ENCODE measurements at regions not wholly inside any gene's neighbourhood (a gene's known extent, or its start where the extent isn't known, plus 50 kb on each side); places are given as distances from the start of the nearest gene placed in this dataset.

DNA sequence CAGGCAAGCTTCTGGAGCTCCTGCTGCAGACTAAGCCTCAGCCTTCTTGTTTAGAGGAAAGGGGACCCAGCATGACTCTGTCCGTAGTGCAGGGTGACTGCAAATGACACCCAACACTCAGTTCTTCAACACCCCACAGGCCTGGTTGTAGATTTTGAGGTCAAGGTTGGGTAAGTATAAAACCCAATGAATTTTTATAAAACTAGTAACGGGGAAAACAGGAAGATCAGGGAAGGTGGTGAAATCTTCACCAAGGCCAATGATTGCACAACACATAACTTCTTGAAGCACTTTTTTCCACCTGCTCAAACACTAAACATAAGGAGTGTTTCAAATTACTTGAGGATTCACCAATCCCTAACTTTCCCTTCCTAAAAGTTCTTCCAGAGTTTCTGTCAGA is 89.4 kb upstream of the JAK1 start:
- Histone ChIP-seq H3K79me2 (ENCODE audit: low read depth) (peaks cover 13% of the 10 kb centered on the region), H2AFZ (replicated peaks) (no peak overlapping the region), H3K27me3 (no peaks in the 10 kb centered on the region), H3K36me3 (no peaks in the 10 kb centered on the region), H3K4me1 (no peaks in the 10 kb centered on the region), H3K9me3 (ENCODE audit: low read depth) (no peaks in the 10 kb centered on the region), H3K9ac (no peak overlapping the region), H3K4me2 (no peak overlapping the region), H4K20me1 (ENCODE audit: low read depth) (peaks cover 12% of the 10 kb centered on the region), H3K4me3 (no peak overlapping the region), H3F3A (ENCODE audit: low read depth) (no peaks in the 10 kb centered on the region), H3K27ac (no peak overlapping the region)
- Mint-ChIP-seq H3K4me3 (no peak overlapping the region), H3K27ac (no peak overlapping the region), H3K9me3 (no peaks in the 10 kb centered on the region), H3K36me3 (peaks cover 18% of the 10 kb centered on the region), H3K4me1 (no peaks in the 10 kb centered on the region), H3K27me3 (ENCODE audit: insufficient read depth, low read depth) (no peaks in the 10 kb centered on the region)
- TF ChIP-seq EZH2phosphoT487 (IDR thresholded peaks at IDR 0.05): no peak
- TF ChIP-seq, protein P1, sequence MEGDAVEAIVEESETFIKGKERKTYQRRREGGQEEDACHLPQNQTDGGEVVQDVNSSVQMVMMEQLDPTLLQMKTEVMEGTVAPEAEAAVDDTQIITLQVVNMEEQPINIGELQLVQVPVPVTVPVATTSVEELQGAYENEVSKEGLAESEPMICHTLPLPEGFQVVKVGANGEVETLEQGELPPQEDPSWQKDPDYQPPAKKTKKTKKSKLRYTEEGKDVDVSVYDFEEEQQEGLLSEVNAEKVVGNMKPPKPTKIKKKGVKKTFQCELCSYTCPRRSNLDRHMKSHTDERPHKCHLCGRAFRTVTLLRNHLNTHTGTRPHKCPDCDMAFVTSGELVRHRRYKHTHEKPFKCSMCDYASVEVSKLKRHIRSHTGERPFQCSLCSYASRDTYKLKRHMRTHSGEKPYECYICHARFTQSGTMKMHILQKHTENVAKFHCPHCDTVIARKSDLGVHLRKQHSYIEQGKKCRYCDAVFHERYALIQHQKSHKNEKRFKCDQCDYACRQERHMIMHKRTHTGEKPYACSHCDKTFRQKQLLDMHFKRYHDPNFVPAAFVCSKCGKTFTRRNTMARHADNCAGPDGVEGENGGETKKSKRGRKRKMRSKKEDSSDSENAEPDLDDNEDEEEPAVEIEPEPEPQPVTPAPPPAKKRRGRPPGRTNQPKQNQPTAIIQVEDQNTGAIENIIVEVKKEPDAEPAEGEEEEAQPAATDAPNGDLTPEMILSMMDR (IDR thresholded peaks at IDR 0.05): no peak
- no peak for TF ChIP-seq EZH2 (IDR thresholded peaks at IDR 0.05)
- no peak for DNase-seq (ENCODE audit: low spot score)

DNA sequence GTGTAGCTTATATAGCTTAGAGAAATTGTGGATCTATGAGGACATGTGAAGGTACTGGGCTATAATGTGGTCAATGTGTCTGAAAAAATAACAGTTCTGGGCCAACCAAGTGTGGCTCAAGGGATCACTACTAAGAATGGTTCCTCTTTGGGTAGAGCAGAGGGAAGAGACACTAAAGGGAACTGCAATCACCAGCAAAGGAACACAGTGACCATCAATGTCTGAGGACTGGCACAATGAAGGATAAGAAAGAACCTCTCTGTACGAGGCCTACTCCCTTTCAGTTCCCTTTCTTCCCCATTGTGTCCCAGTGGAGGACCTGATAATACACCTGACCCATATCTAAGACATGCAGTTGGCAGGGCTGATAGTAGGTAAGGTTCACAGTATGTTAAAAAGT is 89.9 kb upstream of the JAK1 start:
- Mint-ChIP-seq H3K27ac (no peak overlapping the region), H3K27me3 (ENCODE audit: insufficient read depth, low read depth) (no peaks in the 10 kb centered on the region), H3K4me3 (no peak overlapping the region), H3K9me3 (no peaks in the 10 kb centered on the region), H3K36me3 (peaks cover 18% of the 10 kb centered on the region), H3K4me1 (no peaks in the 10 kb centered on the region)
- H3K27me3 ChIP-seq: no peaks in the 10 kb centered on the region
- H3K4me3 ChIP-seq: no peak overlapping the region
- no peaks in the 10 kb centered on the region for H3K4me1 ChIP-seq
- TF ChIP-seq, protein P1 (IDR thresholded peaks at IDR 0.05): no peak
- no peak for TF ChIP-seq EZH2phosphoT487 (IDR thresholded peaks at IDR 0.05)
- no peak for TF ChIP-seq EZH2 (IDR thresholded peaks at IDR 0.05)
- H3K79me2 ChIP-seq (ENCODE audit: low read depth): peaks cover 13% of the 10 kb centered on the region
- no peak overlapping the region for H2AFZ ChIP-seq (replicated peaks)
- no peak overlapping the region for H3K9ac ChIP-seq
- no peak overlapping the region for H3K4me2 ChIP-seq
- no peaks in the 10 kb centered on the region for H3K36me3 ChIP-seq
- no peak overlapping the region for H3K27ac ChIP-seq
- peaks cover 12% of the 10 kb centered on the region for H4K20me1 ChIP-seq (ENCODE audit: low read depth)
- no peaks in the 10 kb centered on the region for H3K9me3 ChIP-seq (ENCODE audit: low read depth)
- no peaks in the 10 kb centered on the region for H3F3A ChIP-seq (ENCODE audit: low read depth)
- no peak for DNase-seq (ENCODE audit: low spot score)

DNA sequence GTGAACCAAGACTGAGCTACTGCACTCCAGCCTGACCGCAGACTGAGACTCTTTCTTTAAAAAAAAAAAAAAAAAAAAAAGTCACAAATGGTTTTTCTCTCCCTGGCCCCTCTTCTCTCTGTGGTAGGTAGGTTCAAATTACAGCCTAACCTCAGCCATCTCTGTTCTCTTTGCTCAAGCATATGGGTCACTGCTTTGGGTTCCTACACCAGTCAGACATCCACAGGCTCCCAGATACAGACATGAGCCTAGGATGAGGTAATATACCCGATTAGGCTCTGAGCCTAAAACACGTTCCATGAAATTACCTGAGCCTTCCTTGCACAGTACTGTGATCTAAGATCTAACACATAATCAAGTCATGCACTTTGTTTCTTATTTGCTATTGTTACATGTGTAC is 90.5 kb upstream of the JAK1 start:
- Histone ChIP-seq H3K27me3 (no peaks in the 10 kb centered on the region), H3K27ac (no peak overlapping the region), H3K9me3 (ENCODE audit: low read depth) (no peaks in the 10 kb centered on the region), H3K9ac (no peak overlapping the region), H4K20me1 (ENCODE audit: low read depth) (peaks cover 18% of the 10 kb centered on the region), H3F3A (ENCODE audit: low read depth) (no peaks in the 10 kb centered on the region), H3K4me1 (no peaks in the 10 kb centered on the region), H2AFZ (replicated peaks) (no peak overlapping the region), H3K4me2 (no peak overlapping the region), H3K79me2 (ENCODE audit: low read depth) (peaks cover 17% of the 10 kb centered on the region), H3K4me3 (no peak overlapping the region), H3K36me3 (no peaks in the 10 kb centered on the region)
- Mint-ChIP-seq H3K27me3 (ENCODE audit: insufficient read depth, low read depth) (no peaks in the 10 kb centered on the region), H3K27ac (no peak overlapping the region), H3K9me3 (no peaks in the 10 kb centered on the region), H3K36me3 (peaks cover 18% of the 10 kb centered on the region), H3K4me1 (no peaks in the 10 kb centered on the region), H3K4me3 (no peak overlapping the region)
- TF ChIP-seq EZH2 (IDR thresholded peaks at IDR 0.05) (no peak), EZH2phosphoT487 (IDR thresholded peaks at IDR 0.05) (no peak)
- TF ChIP-seq, protein P1 (IDR thresholded peaks at IDR 0.05): no peak
- no peak for DNase-seq (ENCODE audit: low spot score)

All from neural progenitor cell (in vitro differentiated cells).